Activated effector memory CD4-positive, alpha-beta T cell treated with anti-CD3 and anti-CD28 coated beads, Interleukin-2, amount 50 U/mL, for 16 hours (primary cell): ENCODE measurements at regions not wholly inside any gene's neighbourhood (a gene's known extent, or its start where the extent isn't known, plus 50 kb on each side); places are given as distances from the start of the nearest gene placed in this dataset.
"Not testable (repeated sequence)": the region's sequence is repeated elsewhere in the genome, so short reads cannot be mapped to it uniquely, and the experiment has no call there.

ENCODE experiments used
- DNase-seq: peaks from one replicate; pipeline ENCODE4 v3.0.0-alpha.2; 2020

GRCh38 chr11:13137844-13138301, 128.8 kb downstream of the RASSF10 start:
- no peak for DNase-seq

GRCh38 chr11:13139085-13139484, 130.0 kb downstream of the RASSF10 start:
- not testable (repeated sequence) for DNase-seq

GRCh38 chr11:13140028-13140870, 131.1 kb downstream of the RASSF10 start:
- no peak for DNase-seq

- DNase-seq = no peak
Measured at GRCh38 chr11:13140873-13141655, 131.9 kb downstream of the RASSF10 start.

- no peak for DNase-seq
Measured at GRCh38 chr11:13141731-13142709, 132.9 kb downstream of the RASSF10 start.

- no peak for DNase-seq
Measured at GRCh38 chr11:13143486-13144297, 133.9 kb upstream of the BMAL1 start.

- DNase-seq = no peak
Measured at GRCh38 chr11:13145461-13145860, 132.1 kb upstream of the BMAL1 start.

GRCh38 chr11:13149991-13150390, 127.6 kb upstream of the BMAL1 start:
- no peak for DNase-seq

- no peak for DNase-seq
Measured at GRCh38 chr11:13150487-13150886, 127.1 kb upstream of the BMAL1 start.

GRCh38 chr11:13152264-13152663, 125.3 kb upstream of the BMAL1 start:
- no peak for DNase-seq

GRCh38 chr11:13152736-13153541, 124.7 kb upstream of the BMAL1 start:
- DNase-seq = no peak

GRCh38 chr11:13154374-13154773, 123.2 kb upstream of the BMAL1 start:
- DNase-seq = not testable (repeated sequence)

GRCh38 chr11:13160346-13160745, 117.2 kb upstream of the BMAL1 start:
- no peak for DNase-seq

- DNase-seq = no peak
Measured at GRCh38 chr11:13160806-13161205, 116.8 kb upstream of the BMAL1 start.

- no peak for DNase-seq
Measured at GRCh38 chr11:13163158-13163557, 114.4 kb upstream of the BMAL1 start.

GRCh38 chr11:13166036-13166435, 111.6 kb upstream of the BMAL1 start:
- no peak for DNase-seq

- DNase-seq = no peak
Measured at GRCh38 chr11:13168271-13168670, 109.3 kb upstream of the BMAL1 start.

GRCh38 chr11:13169709-13170108, 107.9 kb upstream of the BMAL1 start:
- no peak for DNase-seq

- no peak for DNase-seq
Measured at GRCh38 chr11:13174090-13174489, 103.5 kb upstream of the BMAL1 start.

- DNase-seq = no peak
Measured at GRCh38 chr11:13183094-13183825, 94.3 kb upstream of the BMAL1 start.
